Mesothelial cell of epicardium (in vitro differentiated cells): ENCODE measurements at regions not wholly inside any gene's neighbourhood (a gene's known extent, or its start where the extent isn't known, plus 50 kb on each side); places are given as distances from the start of the nearest gene placed in this dataset.

Experiments
- DNase-seq, 2 experiments: peaks; one replicate each; pipeline ENCODE4 v3.0.0; 2021; ENCODE audit warnings: low spot score in 2 of 2; ENCODE audit not compliant: unreplicated experiment in 2 of 2
- H3K27ac Mint-ChIP-seq: 2 replicates; pipeline ENCODE4 v1.8.0; 2021; ENCODE audit warnings: mixed read lengths
- H3K27me3 Mint-ChIP-seq: 2 replicates; pipeline ENCODE4 v1.8.0; 2021; ENCODE audit warnings: low read depth, mixed read lengths
- H3K36me3 Mint-ChIP-seq: 2 replicates; pipeline ENCODE4 v1.8.0; 2021; ENCODE audit warnings: mixed read lengths
- H3K4me1 Mint-ChIP-seq: 2 replicates; pipeline ENCODE4 v1.8.0; 2021; ENCODE audit warnings: mixed read lengths
- H3K4me3 Mint-ChIP-seq: 2 replicates; pipeline ENCODE4 v1.8.0; 2021; ENCODE audit warnings: mild to moderate bottlenecking, moderate library complexity, mixed read lengths
- H3K9me3 Mint-ChIP-seq: 2 replicates; pipeline ENCODE4 v1.8.0; 2021; ENCODE audit warnings: mixed read lengths
- TF ChIP-seq, protein P1 (sequence below): fragments of 200-600 bp; sonication (generic); IDR thresholded peaks from one replicate; pipeline ENCODE4 v1.5.0; 2021; ENCODE audit warnings: antibody characterized with exemption; ENCODE audit not compliant: unreplicated experiment

DNA sequence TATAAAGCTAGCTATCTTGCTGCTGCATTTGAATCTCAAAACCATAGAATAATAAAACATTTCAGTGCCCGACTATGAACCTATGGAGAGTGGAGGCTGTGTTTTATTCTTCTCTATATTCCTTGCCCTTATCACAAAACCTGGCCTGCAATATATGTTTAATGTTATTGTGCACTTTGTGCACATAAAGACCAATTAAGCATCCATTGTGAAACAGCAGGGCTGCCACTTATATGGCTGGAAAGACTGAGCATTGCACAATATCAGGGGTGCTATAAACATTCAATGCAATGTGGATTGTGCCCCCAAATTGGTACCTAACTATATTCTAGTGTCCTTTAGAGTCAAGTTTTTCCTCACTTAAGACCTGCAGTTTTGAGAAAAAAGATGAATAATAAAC lies 83.2 kb downstream of the RDH14 start:
- TF ChIP-seq, protein P1, sequence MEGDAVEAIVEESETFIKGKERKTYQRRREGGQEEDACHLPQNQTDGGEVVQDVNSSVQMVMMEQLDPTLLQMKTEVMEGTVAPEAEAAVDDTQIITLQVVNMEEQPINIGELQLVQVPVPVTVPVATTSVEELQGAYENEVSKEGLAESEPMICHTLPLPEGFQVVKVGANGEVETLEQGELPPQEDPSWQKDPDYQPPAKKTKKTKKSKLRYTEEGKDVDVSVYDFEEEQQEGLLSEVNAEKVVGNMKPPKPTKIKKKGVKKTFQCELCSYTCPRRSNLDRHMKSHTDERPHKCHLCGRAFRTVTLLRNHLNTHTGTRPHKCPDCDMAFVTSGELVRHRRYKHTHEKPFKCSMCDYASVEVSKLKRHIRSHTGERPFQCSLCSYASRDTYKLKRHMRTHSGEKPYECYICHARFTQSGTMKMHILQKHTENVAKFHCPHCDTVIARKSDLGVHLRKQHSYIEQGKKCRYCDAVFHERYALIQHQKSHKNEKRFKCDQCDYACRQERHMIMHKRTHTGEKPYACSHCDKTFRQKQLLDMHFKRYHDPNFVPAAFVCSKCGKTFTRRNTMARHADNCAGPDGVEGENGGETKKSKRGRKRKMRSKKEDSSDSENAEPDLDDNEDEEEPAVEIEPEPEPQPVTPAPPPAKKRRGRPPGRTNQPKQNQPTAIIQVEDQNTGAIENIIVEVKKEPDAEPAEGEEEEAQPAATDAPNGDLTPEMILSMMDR = no peak
- peaks cover 32% of the 10 kb centered on the region for H3K4me1 Mint-ChIP-seq
- H3K9me3 Mint-ChIP-seq = no peaks in the 10 kb centered on the region
- no peaks in the 10 kb centered on the region for H3K36me3 Mint-ChIP-seq
- no peak overlapping the region for H3K4me3 Mint-ChIP-seq
- peaks cover 4% of the 10 kb centered on the region for H3K27me3 Mint-ChIP-seq
- H3K27ac Mint-ChIP-seq = no peak overlapping the region
- no peak for DNase-seq

GRCh38 chr2:18476484-18476883 lies 84.0 kb downstream of the RDH14 start:
- Mint-ChIP-seq H3K27ac (no peak overlapping the region), H3K4me3 (no peak overlapping the region), H3K9me3 (no peaks in the 10 kb centered on the region), H3K27me3 (peaks cover 4% of the 10 kb centered on the region), H3K4me1 (peaks cover 33% of the 10 kb centered on the region), H3K36me3 (no peaks in the 10 kb centered on the region)
- no peak for DNase-seq
- TF ChIP-seq, protein P1 = no peak

- TF ChIP-seq, protein P1 = no peak
- Mint-ChIP-seq H3K4me3 (no peak overlapping the region), H3K36me3 (no peaks in the 10 kb centered on the region), H3K9me3 (no peaks in the 10 kb centered on the region), H3K27me3 (peaks cover 7% of the 10 kb centered on the region), H3K4me1 (peaks cover 34% of the 10 kb centered on the region), H3K27ac (no peak overlapping the region)
- no peak for DNase-seq
Observed at GRCh38 chr2:18475884-18476283, 84.6 kb downstream of the RDH14 start.

DNA sequence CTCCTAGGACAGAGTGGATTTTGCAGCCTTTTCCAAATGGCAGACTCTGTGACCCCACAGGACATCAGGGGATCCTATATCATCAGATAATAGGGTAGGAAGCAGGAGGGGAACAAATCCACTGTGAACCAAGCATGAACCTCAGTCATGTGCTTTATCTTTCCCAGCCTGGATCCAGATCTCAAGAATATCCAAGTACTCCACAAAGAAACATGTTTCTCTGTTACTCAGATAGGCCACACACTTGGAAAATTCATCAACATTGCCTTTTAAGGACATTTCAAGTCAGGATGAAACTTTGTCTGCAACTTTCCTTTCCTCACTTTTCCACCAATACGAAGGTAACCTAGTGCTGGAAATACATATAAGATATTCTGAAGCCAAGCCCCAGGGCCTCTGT lies 85.8 kb downstream of the RDH14 start:
- H3K27me3 Mint-ChIP-seq = peaks cover 7% of the 10 kb centered on the region

GRCh38 chr2:18473241-18474181 lies 86.9 kb downstream of the RDH14 start:
- H3K27me3 Mint-ChIP-seq = peaks cover 7% of the 10 kb centered on the region
- H3K4me3 Mint-ChIP-seq = no peak overlapping the region
- H3K4me1 Mint-ChIP-seq = peaks cover 24% of the 10 kb centered on the region
- H3K9me3 Mint-ChIP-seq = no peaks in the 10 kb centered on the region
- TF ChIP-seq, protein P1 = no peak
- no peaks in the 10 kb centered on the region for H3K36me3 Mint-ChIP-seq
- no peak for DNase-seq
- no peak overlapping the region for H3K27ac Mint-ChIP-seq

More for the DNA sequence above, 85.8 kb downstream of the RDH14 start:
- H3K4me3 Mint-ChIP-seq = no peak overlapping the region
- H3K27ac Mint-ChIP-seq = peak overlapping the region; percentile 13
- TF ChIP-seq, protein P1 = no peak
- no peaks in the 10 kb centered on the region for H3K36me3 Mint-ChIP-seq
- DNase-seq = no peak
- peaks cover 26% of the 10 kb centered on the region for H3K4me1 Mint-ChIP-seq
- H3K9me3 Mint-ChIP-seq = no peaks in the 10 kb centered on the region
